AG04450 (cell line): ENCODE measurements at regions not wholly inside any gene's neighbourhood (a gene's known extent, or its start where the extent isn't known, plus 50 kb on each side); places are given as distances from the start of the nearest gene placed in this dataset.

Experiments used
- CTCF ChIA-PET: fragments of 300-600, 350-600 bp; formaldehyde crosslinking; extraction: SDS; loops from one replicate; lab custom pipeline; 2022; ENCODE audit warnings: antibody characterized with exemption, inconsistent platforms; lab: Charles Lee
- POLR2A ChIA-PET: fragments of 350-600 bp; formaldehyde crosslinking; extraction: SDS; loops from one replicate; lab custom pipeline; 2021; ENCODE audit warnings: antibody characterized with exemption, inconsistent platforms; lab: Yijun Ruan, JAX
- DNase-seq: peaks from one replicate; pipeline ENCODE4 v3.0.0-alpha.2; 2011; ENCODE audit warnings: low read depth, low spot score
- H3K27ac ChIP-seq: one replicate; pipeline ENCODE4 v1.5.1; 2012; ENCODE audit warnings: low read depth, low read length, control low read depth
- H3K27me3 ChIP-seq: one replicate; pipeline ENCODE4 v1.6.0; 2012; ENCODE audit warnings: low read length; ENCODE audit not compliant: control insufficient read depth, insufficient read depth
- H3K4me3 ChIP-seq: 2 replicates; pipeline ENCODE4 v1.5.1; 2011; ENCODE audit warnings: mild to moderate bottlenecking, low read depth, low read length, control low read depth
- H3K9me3 ChIP-seq: 2 replicates; pipeline ENCODE4 v1.5.1; 2012; ENCODE audit warnings: low read length; ENCODE audit not compliant: control insufficient read depth, insufficient read depth
- TF ChIP-seq, protein P1 (sequence below): IDR thresholded peaks from 2 replicates; pipeline ENCODE4 v1.5.1; 2011; ENCODE audit warnings: low read depth, low read length, control low read depth, inconsistent platforms

DNA sequence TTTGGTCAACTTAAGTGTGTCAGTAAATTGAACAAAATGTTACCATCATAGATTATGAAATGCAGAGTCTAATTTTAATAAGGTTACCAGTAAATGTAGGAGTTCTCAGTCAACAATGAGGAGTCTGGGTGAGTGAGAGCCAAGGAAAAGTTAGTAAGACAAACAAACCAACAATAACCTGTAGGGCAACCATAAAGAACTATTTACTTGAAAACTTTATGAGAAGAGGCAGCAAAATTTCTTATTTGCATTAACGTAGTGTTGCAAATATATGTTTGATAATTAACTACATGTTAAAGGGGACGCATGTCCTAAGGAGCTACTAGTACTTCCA is 131.1 kb upstream of the SOX4 start:
- H3K27me3 ChIP-seq, result no peaks in the 10 kb centered on the region
- no peak overlapping the region for H3K27ac ChIP-seq
- ChIA-PET CTCF (no interaction called here), POLR2A (no interaction called here)
- H3K4me3 ChIP-seq, result no peak overlapping the region
- H3K9me3 ChIP-seq, result no peaks in the 10 kb centered on the region; the same call in 1 of the 2 replicates
- TF ChIP-seq, protein P1, sequence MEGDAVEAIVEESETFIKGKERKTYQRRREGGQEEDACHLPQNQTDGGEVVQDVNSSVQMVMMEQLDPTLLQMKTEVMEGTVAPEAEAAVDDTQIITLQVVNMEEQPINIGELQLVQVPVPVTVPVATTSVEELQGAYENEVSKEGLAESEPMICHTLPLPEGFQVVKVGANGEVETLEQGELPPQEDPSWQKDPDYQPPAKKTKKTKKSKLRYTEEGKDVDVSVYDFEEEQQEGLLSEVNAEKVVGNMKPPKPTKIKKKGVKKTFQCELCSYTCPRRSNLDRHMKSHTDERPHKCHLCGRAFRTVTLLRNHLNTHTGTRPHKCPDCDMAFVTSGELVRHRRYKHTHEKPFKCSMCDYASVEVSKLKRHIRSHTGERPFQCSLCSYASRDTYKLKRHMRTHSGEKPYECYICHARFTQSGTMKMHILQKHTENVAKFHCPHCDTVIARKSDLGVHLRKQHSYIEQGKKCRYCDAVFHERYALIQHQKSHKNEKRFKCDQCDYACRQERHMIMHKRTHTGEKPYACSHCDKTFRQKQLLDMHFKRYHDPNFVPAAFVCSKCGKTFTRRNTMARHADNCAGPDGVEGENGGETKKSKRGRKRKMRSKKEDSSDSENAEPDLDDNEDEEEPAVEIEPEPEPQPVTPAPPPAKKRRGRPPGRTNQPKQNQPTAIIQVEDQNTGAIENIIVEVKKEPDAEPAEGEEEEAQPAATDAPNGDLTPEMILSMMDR, result no peak
- DNase-seq, result no peak

DNA sequence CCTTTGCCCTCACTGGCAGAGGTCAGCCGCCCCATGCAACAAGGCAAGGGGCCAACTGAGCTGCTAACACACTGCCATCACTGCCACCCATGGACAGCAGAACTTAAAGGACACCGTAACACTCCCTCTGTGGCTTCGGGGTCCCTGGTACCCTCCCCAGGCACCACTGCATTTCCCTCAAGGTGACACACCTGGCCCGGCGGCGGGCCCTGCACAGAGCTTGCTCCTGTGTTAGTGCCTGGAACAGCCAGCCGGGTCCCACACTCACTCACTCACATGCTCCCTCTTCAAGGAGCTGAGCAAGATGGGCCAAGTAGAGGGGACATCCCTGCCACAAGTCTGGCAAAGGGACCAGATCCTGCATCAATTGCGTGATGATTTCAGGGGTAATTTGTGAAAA is 126.5 kb upstream of the SOX4 start:
- TF ChIP-seq, protein P1, result no peak
- Histone ChIP-seq H3K9me3 (no peaks in the 10 kb centered on the region), H3K27me3 (no peaks in the 10 kb centered on the region), H3K27ac (no peak overlapping the region), H3K4me3 (no peak overlapping the region)
- ChIA-PET POLR2A (no interaction called here), CTCF (no interaction called here)
- DNase-seq, result no peak

DNA sequence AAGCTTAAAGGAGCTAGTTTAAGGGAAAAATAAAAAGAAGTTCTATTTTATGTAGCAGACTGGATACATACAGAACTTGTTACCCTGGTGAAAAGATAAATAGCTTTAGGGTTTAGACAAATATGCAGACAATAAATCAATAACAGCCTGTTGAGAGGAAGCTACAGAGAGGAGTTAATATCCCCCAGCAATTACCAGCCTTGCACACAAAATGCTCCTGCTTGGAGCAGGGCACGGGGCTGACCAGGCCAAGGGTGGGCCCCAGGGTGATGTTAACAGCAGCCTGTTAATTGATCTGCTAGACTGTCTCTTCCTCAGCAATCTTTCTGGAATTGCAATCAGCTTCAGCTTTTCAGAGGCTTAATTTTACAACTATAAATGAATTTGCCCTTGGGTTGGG is 125.1 kb upstream of the SOX4 start:
- Histone ChIP-seq H3K27me3 (no peaks in the 10 kb centered on the region), H3K9me3 (no peaks in the 10 kb centered on the region), H3K4me3 (no peak overlapping the region), H3K27ac (no peak overlapping the region)
- TF ChIP-seq, protein P1, result no peak
- no peak for DNase-seq
- CTCF ChIA-PET, result no interaction called here
- POLR2A ChIA-PET, result no interaction called here

DNA sequence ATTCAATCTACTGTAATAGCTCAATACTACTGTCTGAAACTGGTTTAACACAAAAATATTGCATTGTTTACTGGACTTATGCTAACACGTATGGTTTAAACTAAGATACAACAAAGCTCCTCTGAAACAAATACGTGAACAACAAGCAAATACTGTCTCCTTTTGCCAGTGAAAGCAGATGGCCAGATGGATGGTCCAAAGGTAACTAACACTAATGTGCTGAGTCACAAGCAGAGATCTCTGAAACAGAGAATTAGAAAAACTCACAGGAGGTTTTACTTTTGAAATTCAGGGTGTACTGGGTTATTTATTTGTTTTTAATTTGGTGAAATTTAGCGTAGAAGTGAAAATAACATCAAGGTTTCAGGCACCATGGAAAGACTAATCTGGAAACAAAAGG is 124.3 kb upstream of the SOX4 start:
- DNase-seq, result no peak

DNA sequence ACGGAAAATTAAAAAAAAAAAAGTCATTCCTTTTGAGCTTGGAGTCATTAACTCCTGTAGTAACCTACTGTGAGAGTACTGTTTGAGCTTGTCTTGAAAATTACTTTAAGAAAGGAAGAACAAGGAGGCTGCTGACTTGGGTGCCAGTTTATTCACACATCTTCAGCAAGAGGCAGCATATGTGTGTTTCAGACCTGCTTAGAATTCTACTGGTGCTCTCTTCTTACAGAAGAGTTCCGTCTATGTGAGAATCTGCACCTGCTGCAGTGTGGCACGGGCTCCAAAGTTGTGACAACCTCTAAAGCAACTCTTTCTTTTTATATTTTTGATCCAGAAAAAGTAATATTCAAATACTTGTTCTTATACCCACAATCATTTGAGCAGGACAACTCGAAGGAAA is 117.4 kb upstream of the SOX4 start:
- CTCF ChIA-PET, result no interaction called here
- DNase-seq, result no peak
- no peak overlapping the region for H3K4me3 ChIP-seq
- peaks cover 3% of the 10 kb centered on the region for H3K27me3 ChIP-seq
- H3K27ac ChIP-seq, result no peak overlapping the region
- H3K9me3 ChIP-seq, result no peaks in the 10 kb centered on the region
- POLR2A ChIA-PET, result no interaction called here
- TF ChIP-seq, protein P1, result no peak

More for the DNA sequence above, 124.3 kb upstream of the SOX4 start:
- H3K27me3 ChIP-seq, result no peaks in the 10 kb centered on the region
- H3K4me3 ChIP-seq, result no peak overlapping the region
- TF ChIP-seq, protein P1, result no peak
- H3K27ac ChIP-seq, result no peak overlapping the region
- ChIA-PET POLR2A (no interaction called here), CTCF (no interaction called here)
- H3K9me3 ChIP-seq, result no peaks in the 10 kb centered on the region
